Mesenchymal stem cell (in vitro differentiated cells and primary cell): ENCODE measurements at regions not wholly inside any gene's neighbourhood (a gene's known extent, or its start where the extent isn't known, plus 50 kb on each side); places are given as distances from the start of the nearest gene placed in this dataset.

Source experiments
- DNase-seq: peaks from one replicate; pipeline ENCODE4 v3.0.0-alpha.2; 2013
- H2AFZ ChIP-seq: one replicate; pipeline ENCODE4 v1.6.1; 2013; ENCODE audit warnings: low read depth, mild to moderate bottlenecking, control low read depth, inconsistent platforms, low read length, moderate library complexity
- H2AK5ac ChIP-seq: 2 replicates; pipeline ENCODE4 v1.6.1; 2013; ENCODE audit warnings: low read length, moderate library complexity, mild to moderate bottlenecking, inconsistent platforms; ENCODE audit not compliant: severe bottlenecking
- H2BK120ac ChIP-seq: one replicate; pipeline ENCODE4 v1.6.1; 2013; ENCODE audit warnings: low read depth, mild to moderate bottlenecking, inconsistent platforms, low read length, moderate library complexity
- H2BK12ac ChIP-seq, 2 experiments: one replicate each; pipeline ENCODE4 v1.6.1; 2013; ENCODE audit warnings: inconsistent platforms in 2 of 2, low read length in 2 of 2, mild to moderate bottlenecking in 2 of 2, moderate library complexity in 2 of 2, control low read depth in 1 of 2
- H2BK15ac ChIP-seq: one replicate; pipeline ENCODE4 v1.6.1; 2013; ENCODE audit warnings: mild to moderate bottlenecking, low read depth, inconsistent platforms; ENCODE audit not compliant: poor library complexity, severe bottlenecking
- H2BK5ac ChIP-seq: 2 replicates; pipeline ENCODE4 v1.6.1; 2013; ENCODE audit warnings: low read depth, mild to moderate bottlenecking, low read length, control low read depth, inconsistent platforms; ENCODE audit not compliant: poor library complexity, severe bottlenecking
- H3K14ac ChIP-seq, 2 experiments: one replicate each; pipeline ENCODE4 v1.6.1; 2013; ENCODE audit warnings: inconsistent platforms in 2 of 2, low read length in 2 of 2, control low read depth in 1 of 2, mild to moderate bottlenecking in 1 of 2, moderate library complexity in 1 of 2
- H3K18ac ChIP-seq, 2 experiments: one replicate each; pipeline ENCODE4 v1.6.1; 2013; ENCODE audit warnings: inconsistent platforms in 2 of 2, low read length in 2 of 2, control low read depth in 1 of 2, low read depth in 1 of 2, mild to moderate bottlenecking in 1 of 2
- H3K23ac ChIP-seq, 2 experiments: one replicate each; pipeline ENCODE4 v1.6.1; 2013; ENCODE audit warnings: inconsistent platforms in 2 of 2, low read length in 2 of 2, mild to moderate bottlenecking in 2 of 2, moderate library complexity in 2 of 2, control low read depth in 1 of 2
- H3K27ac ChIP-seq: 2 replicates; pipeline ENCODE4 v1.5.1; 2013; ENCODE audit warnings: mild to moderate bottlenecking, moderate library complexity, low read length, control low read depth, inconsistent platforms; ENCODE audit not compliant: poor library complexity, severe bottlenecking
- H3K27me3 ChIP-seq, 2 experiments: 2 replicates each; pipeline versions ENCODE4 v1.6.1 to v1.7.0; 2013; ENCODE audit warnings: low read length in 2 of 2, mild to moderate bottlenecking in 2 of 2, moderate library complexity in 2 of 2, control low read depth in 1 of 2, inconsistent platforms in 1 of 2; ENCODE audit not compliant: control insufficient read depth in 1 of 2, insufficient read depth in 1 of 2
- H3K36me3 ChIP-seq, 2 experiments: 2 replicates each; pipeline versions ENCODE4 v1.6.1 to v1.7.0; 2013; ENCODE audit warnings: low read length in 2 of 2, control low read depth in 1 of 2, inconsistent platforms in 1 of 2, low read depth in 1 of 2, mild to moderate bottlenecking in 1 of 2; ENCODE audit not compliant: insufficient read depth in 2 of 2, control insufficient read depth in 1 of 2
- H3K4ac ChIP-seq, 2 experiments: one replicate each; pipeline ENCODE4 v1.6.1; 2013; ENCODE audit warnings: inconsistent platforms in 2 of 2, low read length in 2 of 2, mild to moderate bottlenecking in 2 of 2, moderate library complexity in 2 of 2, control low read depth in 1 of 2, low read depth in 1 of 2
- H3K4me1 ChIP-seq: 2 replicates; pipeline ENCODE4 v1.6.1; 2013; ENCODE audit warnings: low read depth, low read length, control low read depth; ENCODE audit not compliant: control insufficient read depth, insufficient read depth
- H3K4me2 ChIP-seq: 2 replicates; pipeline ENCODE4 v1.6.1; 2013; ENCODE audit warnings: low read length, mild to moderate bottlenecking, inconsistent platforms; ENCODE audit not compliant: poor library complexity, severe bottlenecking
- H3K4me3 ChIP-seq, 2 experiments: 2 replicates each; pipeline versions ENCODE4 v1.5.1 to v1.7.0; 2013; ENCODE audit warnings: low read length in 2 of 2, mild to moderate bottlenecking in 2 of 2, control low read depth in 1 of 2, low read depth in 1 of 2; ENCODE audit not compliant: insufficient read depth in 1 of 2
- H3K79me1 ChIP-seq: replicated peaks from 2 replicates; pipeline ENCODE4 v1.6.1; 2013; ENCODE audit warnings: mild to moderate bottlenecking, control low read depth, low read length, inconsistent platforms; ENCODE audit not compliant: poor library complexity, severe bottlenecking
- H3K9ac ChIP-seq: 2 replicates; pipeline ENCODE4 v1.7.0; 2013; ENCODE audit warnings: mild to moderate bottlenecking, low read length, moderate library complexity
- H3K9me3 ChIP-seq: 2 replicates; pipeline ENCODE4 v1.7.0; 2013; ENCODE audit warnings: mild to moderate bottlenecking, low read length; ENCODE audit not compliant: control insufficient read depth
- H4K8ac ChIP-seq: one replicate; pipeline ENCODE4 v1.6.1; 2013; ENCODE audit warnings: inconsistent platforms, mild to moderate bottlenecking, low read length, moderate library complexity
- H4K91ac ChIP-seq: one replicate; pipeline ENCODE4 v1.6.1; 2013; ENCODE audit warnings: mild to moderate bottlenecking, low read length, inconsistent platforms
- WGBS: methylation state at CpG from one replicate; pipeline ENCODE4 v1.1.7; 2013; ENCODE audit warnings: mixed read lengths; 5-methylcytosine and 5-hydroxymethylcytosine counted together

DNA sequence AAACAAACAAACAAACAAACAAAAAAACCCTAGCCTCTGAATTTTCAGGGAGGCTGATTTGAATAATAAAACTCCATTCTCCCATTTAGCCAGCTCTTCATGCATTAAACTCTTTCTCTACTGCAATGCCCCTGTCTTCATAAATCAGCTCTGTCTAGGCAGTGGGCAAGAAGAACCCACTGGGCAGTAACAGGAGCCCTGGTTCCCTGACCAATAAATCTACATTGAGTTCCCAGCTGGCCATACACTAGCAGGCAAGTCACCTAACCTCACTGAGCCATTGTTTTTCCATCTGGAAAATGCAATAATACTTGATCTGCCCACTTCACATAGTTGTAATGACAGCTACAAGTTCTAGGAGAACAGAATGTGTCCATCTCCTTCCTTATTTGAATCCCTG is 57.6 kb upstream of the YPEL5 start:
- Histone ChIP-seq H3K23ac (no peak overlapping the region), H3K4me1 (peaks cover 2% of the 10 kb centered on the region), H3K27ac (no peak overlapping the region), H2BK15ac (no peak overlapping the region), H3K27me3 (peaks cover 4 to 32% of the 10 kb centered on the region in 2 experiments), H4K91ac (no peak overlapping the region), H2BK120ac (no peak overlapping the region), H3K79me1 (no peaks in the 10 kb centered on the region), H3K9me3 (no peaks in the 10 kb centered on the region), H3K4ac (no peak overlapping the region), H3K4me3 (no peak overlapping the region), H3K36me3 (no peaks in the 10 kb centered on the region), H2BK12ac (no peak overlapping the region), H2BK5ac (no peak overlapping the region), H3K14ac (no peak overlapping the region), H3K9ac (no peak overlapping the region), H3K18ac (no peak overlapping the region), H3K4me2 (no peak overlapping the region), H2AK5ac (no peak overlapping the region), H4K8ac (no peak overlapping the region), H2AFZ (no peak overlapping the region)
- DNase-seq = no peak

DNA sequence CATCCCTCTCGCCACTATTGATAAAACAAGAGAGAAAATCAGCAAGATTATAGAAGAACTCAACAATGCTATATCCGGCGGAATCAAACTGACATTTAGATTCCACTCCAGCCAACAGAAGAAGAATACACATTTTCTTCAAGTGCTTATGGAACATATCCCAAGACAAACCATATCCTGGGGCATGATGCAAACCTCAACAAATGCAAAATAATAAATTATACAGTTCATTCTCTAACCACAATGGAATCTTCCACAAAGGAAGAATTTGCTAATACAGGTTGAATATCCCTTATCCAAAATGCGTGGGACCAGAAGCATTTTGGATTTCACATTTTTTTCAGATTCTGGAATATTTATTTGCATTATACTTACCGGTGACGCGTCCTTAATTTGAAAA is 51.4 kb upstream of the YPEL5 start:
- H4K91ac ChIP-seq = no peak overlapping the region
- peaks cover 6% of the 10 kb centered on the region for H3K4me1 ChIP-seq
- no peak overlapping the region for H3K4me2 ChIP-seq
- no peak for DNase-seq
- no peak overlapping the region for H3K27ac ChIP-seq
- peaks cover 0 to 2% of the 10 kb centered on the region in 2 experiments for H3K27me3 ChIP-seq
- H4K8ac ChIP-seq = no peak overlapping the region
- H3K9ac ChIP-seq = no peak overlapping the region
- no peak overlapping the region for H2AFZ ChIP-seq
- no peak overlapping the region for H2BK5ac ChIP-seq
- no peak overlapping the region for H3K18ac ChIP-seq
- no peaks in the 10 kb centered on the region for H3K9me3 ChIP-seq
- H3K4me3 ChIP-seq = no peak overlapping the region
- no peak overlapping the region for H2BK15ac ChIP-seq
- no peak overlapping the region for H2AK5ac ChIP-seq
- no peak overlapping the region for H3K23ac ChIP-seq
- H3K79me1 ChIP-seq = no peaks in the 10 kb centered on the region
- no peaks in the 10 kb centered on the region for H3K36me3 ChIP-seq
- H3K14ac ChIP-seq = no peak overlapping the region
- H2BK12ac ChIP-seq = no peak overlapping the region
- 97% methylated on average over 7 of the region's 7 CpGs for WGBS
- H2BK120ac ChIP-seq = no peak overlapping the region
- H3K4ac ChIP-seq = no peak overlapping the region

DNA sequence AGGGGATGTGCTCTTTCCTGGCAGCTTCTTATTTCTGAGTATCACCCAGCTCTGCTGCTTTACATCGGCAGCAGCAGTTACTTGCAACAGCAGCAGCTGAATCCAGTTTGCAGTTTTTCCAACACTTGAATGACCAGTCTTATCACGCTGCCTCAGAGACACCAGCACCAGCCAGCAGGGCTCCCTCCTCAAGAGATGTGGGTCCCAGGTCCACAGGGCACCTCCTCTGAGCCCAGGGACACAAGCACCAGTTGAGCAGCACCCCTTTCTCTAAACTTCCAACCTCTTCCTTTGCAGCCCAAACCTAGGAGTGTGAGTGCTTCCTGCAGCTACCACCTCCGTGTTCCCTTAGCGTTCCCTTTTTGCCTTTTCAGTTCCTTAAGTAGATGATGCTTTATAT is 50.4 kb upstream of the YPEL5 start:
- Histone ChIP-seq H3K79me1 (no peaks in the 10 kb centered on the region), H3K4ac (no peak overlapping the region), H2BK15ac (no peak overlapping the region), H2BK12ac (no peak overlapping the region), H3K23ac (no peak overlapping the region), H3K18ac (no peak overlapping the region), H2AK5ac (peak overlapping the region; percentile 1), H2BK5ac (no peak overlapping the region), H3K27ac (no peak overlapping the region), H2AFZ (no peak overlapping the region), H3K4me1 (peaks cover 6% of the 10 kb centered on the region), H3K14ac (no peak overlapping the region), H3K4me3 (no peak overlapping the region), H4K8ac (no peak overlapping the region), H3K27me3 (no peaks in the 10 kb centered on the region), H2BK120ac (no peak overlapping the region), H3K9me3 (no peaks in the 10 kb centered on the region), H4K91ac (no peak overlapping the region), H3K36me3 (no peaks in the 10 kb centered on the region), H3K9ac (no peak overlapping the region), H3K4me2 (no peak overlapping the region)
- DNase-seq = no peak
- WGBS = 86% methylated on average over 2 of the region's 4 CpGs
